SHP77 (cell line): ENCODE measurements at regions not wholly inside any gene's neighbourhood (a gene's known extent, or its start where the extent isn't known, plus 50 kb on each side); places are given as distances from the start of the nearest gene placed in this dataset.
"Not testable (repeated sequence)": the region's sequence is repeated elsewhere in the genome, so short reads cannot be mapped to it uniquely, and the experiment has no call there.

Experiments used
- DNase-seq, 2 experiments: peaks; one replicate each; lab custom pipeline; 2025; lab: John Stamatoyannopoulos, UW

GRCh38 chr11:134597452-134597851, 185.4 kb upstream of the B3GAT1 start:
- no peak for DNase-seq

DNA sequence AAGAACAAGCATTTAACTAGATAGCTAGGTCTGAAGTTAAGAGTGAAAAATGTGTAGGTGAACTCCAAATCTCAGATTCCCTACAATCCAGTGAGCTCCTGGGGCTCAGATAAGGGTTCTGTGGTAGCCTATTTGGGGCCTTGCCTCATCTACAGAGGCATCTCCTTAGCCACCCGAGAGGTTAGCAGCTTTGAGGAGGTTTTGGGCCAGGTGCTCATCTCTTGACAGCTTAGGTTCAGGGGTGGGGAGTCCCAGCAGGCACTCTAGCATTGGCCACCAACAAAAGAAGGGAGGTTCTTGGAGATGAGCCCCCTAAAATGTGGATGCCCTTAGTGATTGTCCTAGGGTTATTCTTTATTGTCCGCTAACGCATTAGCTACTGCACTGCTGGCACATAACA, 184.4 kb upstream of the B3GAT1 start:
- DNase-seq: no peak

DNA sequence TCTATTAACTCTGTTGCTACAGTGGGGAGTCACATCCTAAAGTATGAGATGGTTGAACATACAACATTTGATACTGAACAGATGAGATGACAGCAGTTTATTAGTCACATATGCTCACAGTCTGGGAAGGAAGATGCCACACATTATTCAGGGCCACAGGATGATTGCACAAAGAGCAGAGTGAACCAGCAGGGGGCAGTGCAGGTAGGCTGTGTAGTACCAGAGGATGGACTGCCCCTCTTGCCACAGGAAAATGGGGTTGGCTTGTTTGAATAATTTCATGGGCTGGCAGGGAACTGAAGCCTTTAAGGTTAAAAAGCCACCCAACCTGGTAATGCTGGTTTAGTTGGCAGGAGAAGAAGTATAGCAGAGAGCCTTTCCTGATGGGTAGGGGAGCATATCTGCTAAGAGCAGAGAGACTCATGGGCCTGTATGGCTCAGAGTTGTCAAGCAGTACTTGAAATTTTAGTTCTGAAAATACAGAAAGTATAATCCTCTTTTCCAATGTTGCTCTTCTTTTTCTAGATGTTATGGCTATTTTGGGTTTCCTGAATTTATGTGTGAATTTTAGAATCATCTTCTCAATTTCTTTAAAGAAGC, 180.4 kb upstream of the B3GAT1 start:
- no peak for DNase-seq

GRCh38 chr11:134591338-134591737, 179.3 kb upstream of the B3GAT1 start:
- DNase-seq: no peak

DNA sequence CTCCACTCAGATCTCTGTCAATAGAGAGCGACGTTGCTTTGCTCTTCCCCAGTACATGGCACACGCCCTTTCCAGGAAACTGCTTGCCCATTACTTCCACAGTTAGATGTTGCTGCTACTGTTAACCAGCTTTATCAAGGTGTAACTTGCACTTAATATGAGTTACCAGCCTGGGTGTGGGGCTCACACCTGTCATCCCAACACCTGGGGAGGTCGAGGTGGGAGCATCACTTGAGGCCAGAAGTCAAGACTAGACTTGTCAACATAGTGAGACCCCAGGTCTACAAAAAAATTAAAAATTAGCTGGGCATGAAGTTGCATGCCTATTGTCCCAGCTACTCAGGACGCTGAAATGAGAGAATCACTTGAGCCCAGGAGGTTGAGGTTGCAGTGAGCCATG, 177.1 kb upstream of the B3GAT1 start:
- DNase-seq: no peak

DNA sequence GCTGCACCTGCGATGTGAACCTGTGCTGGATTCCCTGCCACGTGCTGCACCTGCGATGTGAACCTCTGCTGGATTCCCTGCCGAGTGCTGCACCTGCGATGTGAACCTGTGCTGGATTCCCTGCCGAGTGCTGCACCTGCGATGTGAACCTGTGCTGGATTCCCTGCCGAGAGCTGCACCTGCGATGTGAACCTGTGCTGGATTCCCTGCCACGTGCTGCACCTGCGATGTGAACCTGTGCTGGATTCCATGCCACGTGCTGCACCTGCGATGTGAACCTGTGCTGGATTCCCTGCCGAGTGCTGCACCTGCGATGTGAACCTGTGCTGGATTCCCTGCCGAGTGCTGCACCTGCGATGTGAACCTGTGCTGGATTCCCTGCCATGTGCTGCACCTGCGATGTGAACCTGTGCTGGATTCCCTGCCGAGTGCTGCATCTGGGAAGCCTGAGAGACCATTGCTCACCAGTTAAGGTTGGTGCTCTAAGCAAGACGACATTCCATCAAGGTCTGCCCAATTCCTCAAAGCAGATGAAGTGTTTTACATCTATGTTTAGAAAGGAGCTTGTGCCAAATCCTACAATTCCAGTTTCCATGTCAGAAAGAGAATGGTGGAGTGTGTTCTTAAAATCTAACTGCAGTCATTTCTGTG, 176.5 kb upstream of the B3GAT1 start:
- DNase-seq: not testable (repeated sequence)

GRCh38 chr11:134587345-134587744, 175.3 kb upstream of the B3GAT1 start:
- DNase-seq: no peak

GRCh38 chr11:134586726-134587125, 174.7 kb upstream of the B3GAT1 start:
- no peak for DNase-seq

GRCh38 chr11:134585666-134586610, 173.9 kb upstream of the B3GAT1 start:
- no peak for DNase-seq

- DNase-seq: peak in 1 of 2 experiments; percentile 2
Measured at GRCh38 chr11:134584706-134585445, 172.8 kb upstream of the B3GAT1 start.

DNA sequence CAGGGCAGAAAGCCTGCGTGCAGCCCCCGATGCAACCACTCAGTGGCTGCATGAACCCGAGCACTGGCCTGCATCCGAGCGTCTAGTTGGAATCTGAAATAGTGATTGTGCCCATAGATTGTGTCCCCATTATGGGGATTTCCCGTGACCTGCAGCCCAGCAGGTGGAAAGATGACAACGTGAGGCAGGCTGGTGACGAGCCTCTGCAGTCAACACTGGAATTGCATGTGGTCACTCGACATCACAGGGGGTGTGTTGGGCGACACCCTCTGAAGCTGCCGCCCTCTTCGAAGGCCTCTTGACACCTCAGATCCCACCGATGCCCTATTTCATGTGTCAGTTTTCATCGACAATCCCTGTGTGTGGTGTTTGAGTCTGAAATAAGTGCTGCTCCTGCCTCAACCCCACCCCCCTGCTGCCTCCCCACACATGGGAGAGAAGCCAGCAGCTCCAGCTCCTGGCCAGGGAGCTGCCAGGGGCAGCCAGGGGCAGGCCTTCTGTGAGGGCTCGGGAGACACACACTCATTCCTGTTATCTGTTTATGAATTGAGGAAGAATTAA, 172.0 kb upstream of the B3GAT1 start:
- no peak for DNase-seq

- no peak for DNase-seq
Measured at GRCh38 chr11:134583397-134583990, 171.5 kb upstream of the B3GAT1 start.

DNA sequence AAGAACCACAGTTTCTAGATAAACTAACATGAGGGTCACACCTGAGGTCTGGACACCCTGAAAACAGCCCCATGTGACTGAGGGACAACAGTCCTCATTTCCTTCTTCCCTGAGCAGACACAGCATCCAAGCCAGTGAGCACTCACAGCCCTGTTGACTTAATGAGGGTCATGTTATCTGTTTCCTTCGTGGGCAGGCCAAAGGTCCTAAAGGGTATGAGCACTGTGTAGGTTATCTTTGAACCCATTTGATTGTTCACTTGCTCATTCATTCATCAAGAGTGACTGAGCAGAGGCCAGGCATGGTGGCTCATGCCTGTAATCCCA, 170.7 kb upstream of the B3GAT1 start:
- DNase-seq: no peak

- DNase-seq: no peak
Measured at GRCh38 chr11:134581966-134582769, 170.1 kb upstream of the B3GAT1 start.

- no peak for DNase-seq
Measured at GRCh38 chr11:134581121-134581626, 169.1 kb upstream of the B3GAT1 start.

- DNase-seq: no peak
Measured at GRCh38 chr11:134580610-134580975, 168.6 kb upstream of the B3GAT1 start.

DNA sequence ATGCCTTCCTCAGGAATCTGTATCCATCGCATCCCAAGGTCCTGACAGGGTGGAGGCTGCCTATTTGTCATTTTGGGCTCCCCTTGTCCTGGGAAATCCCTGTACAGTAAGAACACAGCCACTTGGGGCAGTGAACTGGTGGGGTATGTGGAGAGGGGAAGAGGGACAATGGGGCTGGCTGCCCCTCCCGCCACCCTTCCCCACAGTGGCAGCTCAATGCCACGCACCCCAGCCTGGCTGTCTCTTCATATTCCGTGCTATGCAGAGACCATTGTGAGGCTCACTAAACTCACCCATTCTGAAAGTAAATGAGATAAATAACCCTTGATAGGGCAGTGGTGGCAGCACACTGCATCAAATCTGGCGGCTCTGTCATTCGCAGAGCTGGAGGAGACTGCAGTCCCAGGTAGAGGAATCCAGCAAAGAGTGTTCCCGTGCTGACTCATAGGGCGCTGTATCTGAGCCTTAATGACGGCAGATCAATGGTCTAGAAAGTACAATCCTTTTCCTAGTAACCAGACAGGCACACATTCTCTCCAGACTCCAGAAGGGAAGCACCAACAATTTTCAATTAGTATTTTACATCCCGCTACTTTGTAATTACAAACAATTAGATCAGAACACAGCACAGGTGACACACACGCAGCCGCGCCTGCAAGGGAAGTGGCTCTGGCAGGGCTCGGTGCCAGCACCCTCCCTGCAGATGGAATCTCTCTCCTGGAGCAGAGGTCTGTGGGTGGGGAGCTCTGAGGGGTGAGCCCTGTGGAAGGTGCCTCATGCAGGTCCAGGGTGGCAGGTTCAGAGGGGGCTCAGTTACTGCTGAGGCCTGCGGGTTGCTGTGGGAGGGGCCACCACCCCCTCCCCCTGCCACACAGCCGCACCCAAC, 167.9 kb upstream of the B3GAT1 start:
- no peak for DNase-seq

DNA sequence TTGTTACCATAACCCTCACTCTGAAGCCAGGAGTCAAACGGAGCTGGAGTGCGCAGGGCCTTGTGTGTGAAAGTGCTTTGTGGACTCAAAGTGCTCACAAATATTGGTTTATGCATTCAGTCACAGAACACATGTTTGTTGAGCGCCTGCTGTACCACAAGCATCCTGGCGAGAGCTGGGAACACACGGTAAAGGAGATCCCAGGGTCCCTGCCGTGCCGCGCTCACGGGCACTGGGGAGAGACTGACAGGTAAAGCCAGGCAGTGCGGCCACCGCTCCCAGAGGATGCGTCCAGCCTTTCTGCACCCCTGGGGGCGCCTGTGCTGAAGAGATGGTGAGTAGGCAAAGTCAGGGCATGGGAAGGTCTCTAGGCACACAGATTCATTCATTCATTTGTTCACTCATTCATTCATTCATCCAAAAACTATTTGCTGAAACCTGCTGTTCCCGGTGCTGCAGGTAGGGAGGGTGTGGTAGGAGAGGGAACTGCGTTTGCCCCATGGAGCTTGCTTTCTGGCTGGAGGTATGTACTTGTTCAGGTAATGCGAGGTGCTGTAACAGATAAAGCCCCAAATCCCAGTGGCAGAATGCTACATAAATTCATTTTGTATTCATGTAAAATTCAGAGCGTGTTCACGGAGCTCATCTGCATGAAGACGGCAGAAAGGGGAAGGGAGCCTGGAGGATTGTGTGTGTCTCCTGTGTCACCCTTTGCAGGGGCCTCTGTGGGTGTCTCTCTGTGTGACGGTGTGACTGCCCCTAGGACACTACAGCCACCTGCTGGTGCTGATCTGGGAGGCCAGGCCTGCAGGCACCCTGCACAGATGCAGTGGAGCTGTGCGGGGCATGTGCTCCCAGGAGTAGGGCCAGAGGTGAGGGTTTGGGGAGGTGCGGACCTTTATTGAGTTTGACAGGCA, 167.0 kb upstream of the B3GAT1 start:
- DNase-seq: no peak
